ENCODE measurements at regions not wholly inside any gene's neighbourhood (a gene's known extent, or its start where the extent isn't known, plus 50 kb on each side); places are given as distances from the start of the nearest gene placed in this dataset.

DNA sequence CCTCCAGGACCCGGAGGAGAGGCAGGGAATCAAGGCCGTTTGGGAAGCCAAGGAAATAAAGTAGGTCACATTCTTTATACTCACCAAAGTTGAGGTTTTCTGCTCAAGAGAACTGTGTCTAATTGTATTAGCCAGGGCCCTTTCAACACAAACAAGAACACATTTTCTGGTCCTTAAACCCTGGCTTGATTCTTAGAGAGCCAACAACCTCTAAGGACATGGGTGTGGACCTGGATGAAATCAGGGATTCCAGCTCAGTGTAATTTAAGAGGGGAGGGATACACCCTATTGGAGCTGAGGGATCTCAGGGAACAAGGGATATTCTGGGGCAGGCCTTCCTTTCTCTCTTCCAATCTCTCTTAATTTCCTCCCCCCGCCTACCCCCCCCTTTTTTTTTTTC, 104.8 kb downstream of the COL6A6 start:
- ChIA-PET CTCF (no interaction called here), POLR2A (no interaction called here)

GRCh38 chr3:130626049-130626448, 109.1 kb downstream of the COL6A6 start:
- DNase-seq: no peak
- Mint-ChIP-seq H3K27ac (no peak overlapping the region), H3K36me3 (ENCODE audit: low read depth) (no peaks in the 10 kb centered on the region), H3K4me3 (no peak overlapping the region), H3K9me3 (no peaks in the 10 kb centered on the region), H3K27me3 (peaks cover 4% of the 10 kb centered on the region), H3K4me1 (no peaks in the 10 kb centered on the region)
- POLR2A ChIA-PET: interaction anchor here (0.7 kb wide), 1 partner anchor 1755 kb away, joined by 3 read pairs; no protein-coding TSS in a partner anchor
- CTCF ChIA-PET: no interaction called here

More for the DNA sequence above, 104.8 kb downstream of the COL6A6 start:
- Mint-ChIP-seq H3K27ac (no peak overlapping the region), H3K9me3 (no peaks in the 10 kb centered on the region), H3K4me1 (no peaks in the 10 kb centered on the region), H3K27me3 (peaks cover 4% of the 10 kb centered on the region), H3K36me3 (ENCODE audit: low read depth) (no peaks in the 10 kb centered on the region), H3K4me3 (no peak overlapping the region)
- DNase-seq: no peak

- no peaks in the 10 kb centered on the region for H3K4me1 Mint-ChIP-seq
- H3K9me3 Mint-ChIP-seq: no peaks in the 10 kb centered on the region
- no peak overlapping the region for H3K27ac Mint-ChIP-seq
- CTCF ChIA-PET: no interaction called here
- H3K4me3 Mint-ChIP-seq: no peak overlapping the region
- H3K27me3 Mint-ChIP-seq: peaks cover 4% of the 10 kb centered on the region
- DNase-seq: no peak
- H3K36me3 Mint-ChIP-seq (ENCODE audit: low read depth): no peaks in the 10 kb centered on the region
- POLR2A ChIA-PET: no interaction called here
Measured at GRCh38 chr3:130627143-130627855, 110.3 kb downstream of the COL6A6 start.

DNA sequence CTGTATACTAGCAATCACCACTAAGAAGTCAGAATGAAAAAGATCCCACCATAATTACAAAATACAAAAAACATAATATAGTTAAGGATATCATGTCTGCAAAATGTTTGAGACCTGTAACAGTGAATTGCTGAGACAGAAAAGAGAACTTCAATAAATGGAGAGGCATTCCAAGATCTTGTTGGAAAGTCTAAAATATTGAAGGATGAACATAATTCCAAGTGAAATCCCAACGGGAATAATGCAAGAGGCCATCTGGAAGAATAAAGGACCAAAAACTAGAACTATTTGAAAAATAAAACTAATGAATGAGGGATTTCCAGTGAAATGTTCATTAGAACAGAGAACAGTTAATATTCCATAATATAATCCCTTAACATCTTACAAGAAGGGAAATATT, 110.9 kb downstream of the COL6A6 start:
- Mint-ChIP-seq H3K27ac (no peak overlapping the region), H3K4me1 (no peaks in the 10 kb centered on the region), H3K4me3 (no peak overlapping the region), H3K9me3 (no peaks in the 10 kb centered on the region), H3K27me3 (peaks cover 4% of the 10 kb centered on the region), H3K36me3 (ENCODE audit: low read depth) (no peaks in the 10 kb centered on the region)
- CTCF ChIA-PET: no interaction called here
- POLR2A ChIA-PET: no interaction called here
- DNase-seq: no peak
